GM23338 (cell line): ENCODE measurements at regions not wholly inside any gene's neighbourhood (a gene's known extent, or its start where the extent isn't known, plus 50 kb on each side); places are given as distances from the start of the nearest gene placed in this dataset.

Experiments
- ATAC-seq: fragments of 200-7000 bp; cut with Tn5 transposase; 3 replicates; pipeline ENCODE4 v1.9.1; 2020
- DNase-seq: peaks from one replicate; pipeline ENCODE4 v3.0.0-alpha.2; 2015; ENCODE audit warnings: low spot score
- H2AFZ ChIP-seq: fragments of 200-600 bp; sonication (generic); 2 replicates; pipeline ENCODE4 v1.8.0; 2016; ENCODE audit warnings: antibody characterized with exemption, mild to moderate bottlenecking, moderate library complexity
- H3F3A ChIP-seq: fragments of 200-600 bp; sonication (generic); replicated peaks from 2 replicates; pipeline ENCODE4 v1.8.0; 2017; ENCODE audit warnings: antibody characterized with exemption, mixed run types, low read depth
- H3K27ac ChIP-seq: fragments of 200-600 bp; sonication (generic); 2 replicates; pipeline ENCODE4 v1.6.1; 2016; ENCODE audit warnings: low read depth
- H3K27me3 ChIP-seq: fragments of 200-600 bp; sonication (generic); 2 replicates; pipeline ENCODE4 v1.8.0; 2016; ENCODE audit warnings: mild to moderate bottlenecking, mixed run types, moderate library complexity; ENCODE audit not compliant: insufficient read depth
- H3K36me3 ChIP-seq: fragments of 200-600 bp; sonication (generic); 2 replicates; pipeline ENCODE4 v1.8.0; 2016; ENCODE audit warnings: mild to moderate bottlenecking; ENCODE audit not compliant: insufficient read depth
- H3K4me1 ChIP-seq: fragments of 200-600 bp; sonication (generic); 2 replicates; pipeline ENCODE4 v1.8.0; 2016; ENCODE audit warnings: mild to moderate bottlenecking, moderate library complexity; ENCODE audit not compliant: insufficient read depth
- H3K4me2 ChIP-seq: fragments of 200-600 bp; sonication (generic); 2 replicates; pipeline ENCODE4 v1.7.1; 2017; ENCODE audit warnings: mixed run types
- H3K4me3 ChIP-seq: fragments of 200-600 bp; sonication (generic); 2 replicates; pipeline ENCODE4 v1.6.1; 2016; ENCODE audit warnings: mixed run types
- H3K79me2 ChIP-seq: fragments of 200-600 bp; sonication (generic); replicated peaks from 2 replicates; pipeline ENCODE4 v1.8.0; 2017; ENCODE audit warnings: mild to moderate bottlenecking; ENCODE audit not compliant: insufficient read depth
- H3K9me2 ChIP-seq: fragments of 200-600 bp; sonication (generic); 2 replicates; pipeline ENCODE4 v1.8.0; 2017; ENCODE audit not compliant: insufficient read depth
- H4K20me1 ChIP-seq: fragments of 200-600 bp; sonication (generic); replicated peaks from 2 replicates; pipeline ENCODE4 v1.8.0; 2017; ENCODE audit warnings: mild to moderate bottlenecking; ENCODE audit not compliant: insufficient read depth
- H3K27ac Mint-ChIP-seq: 2 replicates; pipeline ENCODE4 v1.8.0; 2020; ENCODE audit warnings: inconsistent platforms, mild to moderate bottlenecking, moderate library complexity, mixed read lengths
- H3K27me3 Mint-ChIP-seq: 3 replicates; pipeline ENCODE4 v1.8.0; 2022; ENCODE audit warnings: low read depth, mild to moderate bottlenecking, moderate library complexity, mixed read lengths, inconsistent platforms; ENCODE audit not compliant: insufficient read depth, poor library complexity
- H3K36me3 Mint-ChIP-seq: 3 replicates; pipeline ENCODE4 v1.8.0; 2021; ENCODE audit warnings: low read depth, mild to moderate bottlenecking, inconsistent platforms, moderate library complexity, mixed read lengths
- H3K4me1 Mint-ChIP-seq: 3 replicates; pipeline ENCODE4 v1.8.0; 2020; ENCODE audit warnings: mild to moderate bottlenecking, inconsistent platforms, mixed read lengths
- H3K4me3 Mint-ChIP-seq: 3 replicates; pipeline ENCODE4 v1.8.0; 2021; ENCODE audit warnings: moderate library complexity, mild to moderate bottlenecking, inconsistent platforms, mixed read lengths
- H3K9me3 Mint-ChIP-seq: 3 replicates; pipeline ENCODE4 v1.8.0; 2020; ENCODE audit warnings: moderate library complexity, mild to moderate bottlenecking, inconsistent platforms, mixed read lengths
- CREB1 ChIP-seq: fragments of 250-450 bp; sonication (Bioruptor Pico); IDR thresholded peaks from 2 replicates; pipeline ENCODE4 v1.5.0; 2020; ENCODE audit warnings: low read depth, mild to moderate bottlenecking, moderate library complexity
- EZH2 ChIP-seq: fragments of 200-600 bp; sonication (generic); IDR thresholded peaks from one replicate; pipeline ENCODE4 v1.8.0; 2017; ENCODE audit warnings: antibody characterized with exemption, mild to moderate bottlenecking, low read depth; ENCODE audit not compliant: unreplicated experiment
- EZH2phosphoT487 ChIP-seq: fragments of 200-600 bp; sonication (generic); IDR thresholded peaks from one replicate; pipeline ENCODE4 v1.8.1; 2018; ENCODE audit warnings: antibody characterized with exemption; ENCODE audit not compliant: unreplicated experiment
- NANOG ChIP-seq: IDR thresholded peaks from 2 replicates; pipeline ENCODE4 v1.6.1; 2016; ENCODE audit warnings: antibody characterized with exemption, borderline replicate concordance
- STAT1 ChIP-seq: IDR thresholded peaks from one replicate; pipeline ENCODE4 v1.6.1; 2016; ENCODE audit warnings: antibody characterized with exemption; ENCODE audit not compliant: unreplicated experiment
- ZNF331 ChIP-seq: fragments of 250-450 bp; sonication (Bioruptor Pico); IDR thresholded peaks from 2 replicates; pipeline ENCODE4 v1.5.0; 2020; ENCODE audit warnings: low read depth, mild to moderate bottlenecking, moderate library complexity
- TF ChIP-seq, protein P1 (sequence below): fragments of 250-450 bp; sonication (Bioruptor Pico); IDR thresholded peaks from 2 replicates; pipeline ENCODE4 v1.5.0; 2020; ENCODE audit warnings: mild to moderate bottlenecking, moderate library complexity
- TF ChIP-seq, protein P2 (sequence below): IDR thresholded peaks from 2 replicates; pipeline ENCODE4 v1.6.1; 2016; ENCODE audit warnings: antibody characterized with exemption

- TF ChIP-seq, protein P1, sequence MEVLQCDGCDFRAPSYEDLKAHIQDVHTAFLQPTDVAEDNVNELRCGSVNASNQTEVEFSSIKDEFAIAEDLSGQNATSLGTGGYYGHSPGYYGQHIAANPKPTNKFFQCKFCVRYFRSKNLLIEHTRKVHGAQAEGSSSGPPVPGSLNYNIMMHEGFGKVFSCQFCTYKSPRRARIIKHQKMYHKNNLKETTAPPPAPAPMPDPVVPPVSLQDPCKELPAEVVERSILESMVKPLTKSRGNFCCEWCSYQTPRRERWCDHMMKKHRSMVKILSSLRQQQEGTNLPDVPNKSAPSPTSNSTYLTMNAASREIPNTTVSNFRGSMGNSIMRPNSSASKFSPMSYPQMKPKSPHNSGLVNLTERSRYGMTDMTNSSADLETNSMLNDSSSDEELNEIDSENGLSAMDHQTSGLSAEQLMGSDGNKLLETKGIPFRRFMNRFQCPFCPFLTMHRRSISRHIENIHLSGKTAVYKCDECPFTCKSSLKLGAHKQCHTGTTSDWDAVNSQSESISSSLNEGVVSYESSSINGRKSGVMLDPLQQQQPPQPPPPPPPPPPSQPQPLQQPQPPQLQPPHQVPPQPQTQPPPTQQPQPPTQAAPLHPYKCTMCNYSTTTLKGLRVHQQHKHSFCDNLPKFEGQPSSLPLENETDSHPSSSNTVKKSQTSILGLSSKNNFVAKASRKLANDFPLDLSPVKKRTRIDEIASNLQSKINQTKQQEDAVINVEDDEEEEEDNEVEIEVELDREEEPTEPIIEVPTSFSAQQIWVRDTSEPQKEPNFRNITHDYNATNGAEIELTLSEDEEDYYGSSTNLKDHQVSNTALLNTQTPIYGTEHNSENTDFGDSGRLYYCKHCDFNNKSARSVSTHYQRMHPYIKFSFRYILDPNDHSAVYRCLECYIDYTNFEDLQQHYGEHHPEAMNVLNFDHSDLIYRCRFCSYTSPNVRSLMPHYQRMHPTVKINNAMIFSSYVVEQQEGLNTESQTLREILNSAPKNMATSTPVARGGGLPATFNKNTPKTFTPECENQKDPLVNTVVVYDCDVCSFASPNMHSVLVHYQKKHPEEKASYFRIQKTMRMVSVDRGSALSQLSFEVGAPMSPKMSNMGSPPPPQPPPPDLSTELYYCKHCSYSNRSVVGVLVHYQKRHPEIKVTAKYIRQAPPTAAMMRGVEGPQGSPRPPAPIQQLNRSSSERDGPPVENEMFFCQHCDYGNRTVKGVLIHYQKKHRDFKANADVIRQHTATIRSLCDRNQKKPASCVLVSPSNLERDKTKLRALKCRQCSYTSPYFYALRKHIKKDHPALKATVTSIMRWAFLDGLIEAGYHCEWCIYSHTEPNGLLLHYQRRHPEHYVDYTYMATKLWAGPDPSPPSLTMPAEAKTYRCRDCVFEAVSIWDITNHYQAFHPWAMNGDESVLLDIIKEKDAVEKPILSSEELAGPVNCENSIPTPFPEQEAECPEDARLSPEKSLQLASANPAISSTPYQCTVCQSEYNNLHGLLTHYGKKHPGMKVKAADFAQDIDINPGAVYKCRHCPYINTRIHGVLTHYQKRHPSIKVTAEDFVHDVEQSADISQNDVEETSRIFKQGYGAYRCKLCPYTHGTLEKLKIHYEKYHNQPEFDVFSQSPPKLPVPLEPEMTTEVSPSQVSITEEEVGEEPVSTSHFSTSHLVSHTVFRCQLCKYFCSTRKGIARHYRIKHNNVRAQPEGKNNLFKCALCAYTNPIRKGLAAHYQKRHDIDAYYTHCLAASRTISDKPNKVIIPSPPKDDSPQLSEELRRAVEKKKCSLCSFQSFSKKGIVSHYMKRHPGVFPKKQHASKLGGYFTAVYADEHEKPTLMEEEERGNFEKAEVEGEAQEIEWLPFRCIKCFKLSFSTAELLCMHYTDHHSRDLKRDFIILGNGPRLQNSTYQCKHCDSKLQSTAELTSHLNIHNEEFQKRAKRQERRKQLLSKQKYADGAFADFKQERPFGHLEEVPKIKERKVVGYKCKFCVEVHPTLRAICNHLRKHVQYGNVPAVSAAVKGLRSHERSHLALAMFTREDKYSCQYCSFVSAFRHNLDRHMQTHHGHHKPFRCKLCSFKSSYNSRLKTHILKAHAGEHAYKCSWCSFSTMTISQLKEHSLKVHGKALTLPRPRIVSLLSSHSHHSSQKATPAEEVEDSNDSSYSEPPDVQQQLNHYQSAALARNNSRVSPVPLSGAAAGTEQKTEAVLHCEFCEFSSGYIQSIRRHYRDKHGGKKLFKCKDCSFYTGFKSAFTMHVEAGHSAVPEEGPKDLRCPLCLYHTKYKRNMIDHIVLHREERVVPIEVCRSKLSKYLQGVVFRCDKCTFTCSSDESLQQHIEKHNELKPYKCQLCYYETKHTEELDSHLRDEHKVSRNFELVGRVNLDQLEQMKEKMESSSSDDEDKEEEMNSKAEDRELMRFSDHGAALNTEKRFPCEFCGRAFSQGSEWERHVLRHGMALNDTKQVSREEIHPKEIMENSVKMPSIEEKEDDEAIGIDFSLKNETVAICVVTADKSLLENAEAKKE, result no peak
- TF ChIP-seq STAT1 (no peak), NANOG (no peak)
Observed at GRCh38 chr4:35897808-35898207, 346.5 kb downstream of the ARAP2 start (continued).

DNA sequence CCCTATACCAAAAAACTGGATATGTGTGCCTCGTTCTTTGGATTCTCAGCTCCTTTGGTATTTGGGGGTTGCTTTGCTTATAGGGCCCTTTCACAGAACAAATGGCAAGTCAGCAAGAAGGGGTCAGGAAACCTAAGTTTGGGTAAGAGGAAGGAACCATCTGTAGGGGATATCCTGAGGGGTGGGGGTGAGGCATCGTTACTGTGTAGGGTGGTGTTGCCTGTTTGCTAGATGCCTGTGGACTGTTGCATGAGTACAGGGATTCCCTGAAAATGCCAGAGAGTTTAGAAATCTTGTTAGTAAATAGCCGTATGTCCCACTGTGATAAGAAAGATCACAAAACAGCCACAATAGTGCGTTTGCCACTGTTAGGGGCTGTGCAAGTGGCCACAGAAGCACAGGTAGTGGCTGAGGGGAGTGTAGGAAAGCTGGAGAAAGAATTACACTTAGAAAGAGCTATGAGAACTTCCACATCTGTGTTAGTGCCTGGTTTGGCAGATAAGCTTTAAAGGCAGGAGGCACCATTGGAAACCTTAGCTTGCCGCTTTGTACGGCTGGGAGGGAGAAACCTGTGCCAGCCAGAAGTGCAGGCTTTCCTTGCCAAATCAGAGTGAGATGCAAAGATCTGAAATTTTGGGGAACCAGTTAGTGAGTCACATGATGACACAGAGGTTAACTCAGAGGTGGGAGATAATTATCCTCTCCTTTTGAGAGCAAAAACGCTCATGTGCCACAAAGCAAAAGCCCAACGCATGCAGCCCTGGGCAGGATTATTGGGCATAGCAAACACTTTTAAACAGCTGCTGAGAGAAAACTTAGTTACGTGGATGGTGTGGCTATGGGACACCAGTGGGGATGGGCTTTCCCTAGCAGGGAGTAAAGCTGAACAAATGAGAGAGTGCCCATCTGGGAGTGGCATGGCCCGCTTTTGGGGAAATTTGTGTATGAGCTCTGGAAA, 343.7 kb downstream of the ARAP2 start:
- Histone ChIP-seq H3K4me2 (no peak overlapping the region), H3K79me2 (no peaks in the 10 kb centered on the region), H3K27me3 (no peaks in the 10 kb centered on the region), H4K20me1 (no peaks in the 10 kb centered on the region), H3K27ac (no peak overlapping the region), H2AFZ (no peak overlapping the region; the same call in 1 of the 2 replicates), H3F3A (no peaks in the 10 kb centered on the region), H3K36me3 (no peaks in the 10 kb centered on the region), H3K4me3 (no peak overlapping the region), H3K9me2 (peaks cover 18% of the 10 kb centered on the region), H3K4me1 (no peaks in the 10 kb centered on the region)
- DNase-seq (no peak), ATAC-seq (no peak)
- Mint-ChIP-seq H3K4me1 (no peaks in the 10 kb centered on the region), H3K27me3 (no peaks in the 10 kb centered on the region), H3K4me3 (no peak overlapping the region), H3K36me3 (no peaks in the 10 kb centered on the region), H3K9me3 (no peaks in the 10 kb centered on the region), H3K27ac (no peak overlapping the region)
- TF ChIP-seq CREB1, result no peak
- TF ChIP-seq ZNF331 (CRISPR knock-in tag), result no peak
- TF ChIP-seq EZH2phosphoT487, result no peak
- TF ChIP-seq, protein P2, sequence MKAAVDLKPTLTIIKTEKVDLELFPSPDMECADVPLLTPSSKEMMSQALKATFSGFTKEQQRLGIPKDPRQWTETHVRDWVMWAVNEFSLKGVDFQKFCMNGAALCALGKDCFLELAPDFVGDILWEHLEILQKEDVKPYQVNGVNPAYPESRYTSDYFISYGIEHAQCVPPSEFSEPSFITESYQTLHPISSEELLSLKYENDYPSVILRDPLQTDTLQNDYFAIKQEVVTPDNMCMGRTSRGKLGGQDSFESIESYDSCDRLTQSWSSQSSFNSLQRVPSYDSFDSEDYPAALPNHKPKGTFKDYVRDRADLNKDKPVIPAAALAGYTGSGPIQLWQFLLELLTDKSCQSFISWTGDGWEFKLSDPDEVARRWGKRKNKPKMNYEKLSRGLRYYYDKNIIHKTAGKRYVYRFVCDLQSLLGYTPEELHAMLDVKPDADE, result no peak
- TF ChIP-seq EZH2, result no peak
